Erythroblast (primary cell): ENCODE measurements at regions not wholly inside any gene's neighbourhood (a gene's known extent, or its start where the extent isn't known, plus 50 kb on each side); places are given as distances from the start of the nearest gene placed in this dataset.

ENCODE experiments used
- GATA1 ChIP-seq: IDR thresholded peaks from 2 replicates; pipeline ENCODE4 v1.6.1; 2011; ENCODE audit warnings: low read depth, mild to moderate bottlenecking, control low read depth, low read length, moderate library complexity
- POLR2A ChIP-seq: IDR thresholded peaks from 2 replicates; pipeline ENCODE4 v1.6.1; 2011; ENCODE audit warnings: mild to moderate bottlenecking, low read length

- no peak for TF ChIP-seq POLR2A
- TF ChIP-seq GATA1: no peak
Observed at GRCh38 chr22:27327497-27327896, 474.1 kb downstream of the MN1 start.
